Stimulated activated CD8-positive, alpha-beta memory T cell treated with anti-CD3 and anti-CD28 coated beads, Interleukin-7, amount 100 ng/mL, for 24 hours (primary cell): ENCODE measurements at regions not wholly inside any gene's neighbourhood (a gene's known extent, or its start where the extent isn't known, plus 50 kb on each side); places are given as distances from the start of the nearest gene placed in this dataset.

Experiments
- DNase-seq: peaks from one replicate; pipeline ENCODE4 v3.0.0-alpha.2; 2020; ENCODE audit warnings: low read depth

DNA sequence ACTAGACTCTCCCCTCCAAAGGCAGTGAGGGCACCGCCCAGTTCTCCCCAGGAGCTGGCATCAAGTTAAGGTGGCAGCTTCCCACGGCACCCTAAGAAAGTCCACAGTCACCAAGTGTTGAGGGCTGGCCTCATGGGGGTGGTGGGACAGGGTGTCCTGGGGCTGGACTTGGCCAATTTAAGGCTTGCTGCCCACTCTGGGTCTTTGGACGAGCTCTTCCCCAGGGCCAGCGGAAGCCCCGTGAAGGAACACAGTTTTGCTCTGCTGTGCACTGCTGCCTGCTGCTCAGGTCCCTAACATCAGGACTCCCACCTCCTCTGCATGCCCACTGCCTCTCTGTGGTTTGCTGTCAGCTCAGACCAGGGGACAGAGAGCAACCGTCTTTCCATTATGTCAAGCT is 57.3 kb upstream of the TMEM72 start:
- no peak for DNase-seq

DNA sequence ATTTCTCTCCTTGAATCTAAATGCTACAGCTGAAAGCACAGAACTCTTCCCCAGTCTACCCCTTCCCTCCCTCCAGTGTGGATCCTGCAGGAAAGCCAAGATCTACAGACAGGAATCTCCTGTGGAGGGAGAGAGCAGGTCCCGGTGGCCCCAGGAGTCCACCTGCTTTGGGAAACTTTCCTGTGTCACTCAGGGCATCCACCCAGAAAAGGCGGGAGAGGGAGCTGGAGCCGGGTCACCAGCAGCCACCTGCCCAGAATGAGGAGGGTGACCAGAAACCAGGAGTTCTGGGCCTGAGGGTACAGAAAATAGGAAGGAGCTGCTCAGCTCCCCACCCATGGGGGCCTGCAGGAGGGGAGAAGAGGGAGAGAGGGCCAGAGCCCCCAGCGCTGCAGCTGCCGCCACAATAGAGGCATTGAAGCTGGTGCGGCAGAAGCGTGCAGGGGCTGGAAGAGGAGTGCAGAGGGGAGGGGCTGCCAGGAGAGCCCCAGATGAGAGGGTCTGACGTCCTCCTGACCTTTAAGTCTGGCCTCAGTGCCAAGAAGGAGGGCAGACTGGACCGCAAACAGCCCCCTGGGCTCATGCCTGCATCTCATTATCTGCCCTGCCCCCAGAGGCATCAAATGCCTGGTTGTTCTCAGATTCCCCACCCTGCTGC is 56.3 kb upstream of the TMEM72 start:
- DNase-seq, result no peak

DNA sequence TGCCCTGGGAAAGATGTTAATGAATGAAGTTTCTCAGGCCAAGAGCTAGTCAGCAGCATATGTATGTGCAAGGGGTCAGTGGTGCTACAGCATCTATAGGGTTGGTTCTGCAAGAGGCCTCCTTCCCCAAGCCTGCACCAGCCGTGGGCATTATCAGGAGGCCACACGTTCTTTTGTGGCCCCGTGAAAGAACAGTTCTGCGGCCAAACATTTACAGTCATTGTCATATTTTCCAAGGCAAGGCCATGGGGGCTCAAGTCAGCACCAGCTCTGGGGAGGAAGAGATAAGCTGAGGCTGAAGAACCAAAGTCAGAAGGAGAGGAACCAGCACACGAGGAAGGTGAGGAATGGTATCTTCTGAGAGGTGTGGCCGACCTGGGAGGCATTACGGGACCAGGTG is 54.4 kb upstream of the TMEM72 start:
- DNase-seq, result no peak

DNA sequence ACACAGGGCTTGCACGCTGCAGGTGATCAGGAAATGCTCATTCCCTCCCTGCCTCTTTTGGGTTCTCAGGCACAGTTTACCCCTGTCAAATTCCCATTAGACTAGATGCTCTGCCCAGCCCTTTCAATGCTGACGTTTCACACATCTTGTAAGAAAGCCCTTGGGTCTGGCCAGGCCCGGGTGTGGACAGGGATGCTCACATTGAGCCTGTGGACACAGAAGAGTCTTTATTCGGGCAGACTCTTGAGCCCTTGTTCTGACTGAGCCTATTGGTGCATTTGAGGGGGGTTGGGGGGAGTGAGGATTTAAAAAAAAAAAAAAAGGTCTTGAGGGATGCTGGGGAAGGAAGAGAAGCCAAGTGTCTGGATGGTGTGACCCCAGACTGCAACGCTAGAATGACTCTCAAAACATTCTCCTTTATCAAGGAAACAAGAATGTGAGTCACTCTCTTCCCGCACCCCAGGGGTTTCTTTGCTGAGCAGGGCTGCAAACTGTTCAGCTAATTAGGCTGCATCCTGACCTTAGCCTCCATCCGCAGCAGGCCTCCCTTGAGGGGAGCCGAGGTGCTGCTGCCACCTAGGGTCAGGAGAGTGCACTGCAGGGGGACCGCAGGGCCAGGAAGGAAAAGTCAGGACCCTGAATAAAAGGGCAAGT is 53.6 kb upstream of the TMEM72 start:
- DNase-seq, result peak; percentile 35

DNA sequence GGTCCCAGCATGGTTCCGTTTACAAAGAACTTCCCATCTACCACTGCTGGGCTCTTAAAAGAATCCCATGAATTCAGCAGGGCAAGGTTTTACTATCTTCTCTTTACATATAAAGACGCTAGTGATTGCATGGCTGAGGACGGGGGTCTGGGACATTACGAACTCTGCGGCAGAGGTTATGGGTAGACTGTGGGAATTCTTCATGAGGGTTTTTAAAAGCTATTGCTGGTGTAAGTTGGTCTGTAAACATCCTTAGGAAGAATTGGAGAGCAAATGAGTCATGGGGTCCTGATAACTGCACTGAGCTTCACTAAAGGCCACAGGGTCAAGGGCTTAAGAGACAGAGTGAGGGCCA is 53.1 kb upstream of the TMEM72 start:
- no peak for DNase-seq

DNA sequence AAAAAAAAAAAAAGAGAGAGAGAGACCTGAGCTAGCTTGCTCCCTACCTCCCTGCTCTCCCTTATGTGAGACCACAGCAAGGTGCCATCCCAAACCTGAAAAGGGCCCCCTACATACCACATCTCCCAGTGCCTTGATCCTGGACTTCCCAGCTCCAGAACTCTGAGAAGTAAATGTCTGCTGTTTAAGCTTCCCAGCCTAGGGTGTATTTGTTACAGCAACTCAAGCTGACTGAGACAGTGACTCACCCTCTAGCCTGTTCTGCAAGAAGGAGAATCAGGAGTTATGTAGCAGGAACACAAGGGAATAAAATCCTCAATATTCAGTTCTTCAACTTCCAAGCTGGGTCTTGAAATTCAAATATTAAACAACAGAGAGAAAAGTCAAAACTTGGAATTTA is 52.1 kb upstream of the TMEM72 start:
- no peak for DNase-seq

DNA sequence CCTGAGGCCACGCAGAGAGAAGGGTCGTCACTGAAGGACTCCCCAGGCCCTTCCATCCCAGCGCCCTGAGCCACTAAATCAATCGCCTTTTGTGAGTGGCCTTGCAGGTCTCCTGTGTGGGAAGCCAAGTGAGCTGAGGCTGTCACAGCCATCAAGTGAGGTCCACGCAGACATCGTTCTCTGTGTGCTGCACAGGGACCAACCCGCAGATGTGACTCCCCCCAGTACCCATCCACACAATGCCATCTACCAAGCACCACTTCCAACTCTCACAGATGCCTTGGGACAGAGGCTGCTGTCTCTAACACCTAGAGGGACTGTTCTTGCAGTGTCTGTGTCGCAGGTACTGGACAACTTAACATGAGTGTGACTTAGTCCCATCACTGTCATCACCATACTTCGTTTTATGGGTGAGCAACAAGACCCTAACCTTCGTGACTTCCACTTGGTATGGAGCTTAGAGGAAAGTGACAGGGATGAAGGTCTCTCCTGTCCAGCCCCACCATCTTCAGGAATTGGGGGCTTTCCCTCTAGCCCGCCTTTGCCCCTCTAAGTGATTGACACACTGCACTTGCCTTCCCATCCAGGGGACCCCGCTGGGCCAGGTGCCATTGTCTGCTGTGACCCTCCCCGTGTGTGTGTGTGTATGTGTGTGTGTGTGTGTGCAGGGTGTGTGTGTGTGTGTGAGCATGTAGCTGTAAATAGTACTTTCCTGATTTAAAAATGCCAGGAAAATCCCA is 51.4 kb upstream of the TMEM72 start:
- DNase-seq, result no peak

DNA sequence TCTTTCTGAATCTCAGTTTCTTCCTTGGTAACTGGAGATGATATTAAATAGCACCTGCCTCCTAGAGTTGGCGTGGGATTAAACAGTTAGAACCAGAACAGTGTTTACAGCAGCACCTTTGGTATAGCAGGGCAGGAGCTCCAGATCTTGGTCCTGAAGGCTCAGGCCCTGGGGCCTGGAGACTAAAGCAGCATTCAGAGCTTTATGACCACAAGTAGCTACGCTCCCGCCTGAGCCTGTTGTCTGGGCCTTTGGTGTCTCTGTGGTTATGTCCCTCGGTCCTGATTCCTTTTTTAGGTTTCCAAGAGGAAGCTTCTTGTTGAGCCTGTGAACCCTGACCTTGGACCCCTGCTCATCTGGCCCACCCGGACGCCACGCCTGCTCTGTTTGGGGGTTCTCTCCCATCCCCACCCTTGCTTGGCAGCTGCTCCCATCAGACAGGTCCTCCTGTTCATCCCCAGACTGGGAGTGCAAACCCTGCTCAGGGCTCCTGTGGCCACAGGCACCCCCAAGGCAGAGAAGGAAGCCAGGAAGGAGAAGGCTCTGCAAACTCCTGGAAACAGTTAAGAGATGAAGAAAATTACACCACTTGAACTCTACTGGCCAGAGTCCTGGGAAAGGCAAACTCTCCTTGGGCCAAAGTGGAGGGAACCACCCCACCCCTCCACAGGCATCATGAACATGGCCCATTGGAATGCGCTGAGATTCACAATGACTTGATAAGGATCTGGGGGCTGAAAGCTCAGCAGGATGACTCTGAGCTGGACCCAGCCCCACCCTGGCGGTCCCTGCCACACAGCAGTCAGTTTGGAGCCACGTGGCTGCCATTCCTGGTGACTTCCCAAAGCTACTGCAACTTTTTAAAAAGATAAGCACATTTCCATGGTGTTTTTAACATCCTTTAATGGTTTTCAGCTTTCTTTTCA is 50.1 kb upstream of the TMEM72 start:
- DNase-seq, result no peak
